GM23338 (cell line): ENCODE measurements at regions not wholly inside any gene's neighbourhood (a gene's known extent, or its start where the extent isn't known, plus 50 kb on each side); places are given as distances from the start of the nearest gene placed in this dataset.

Source experiments
- ATAC-seq: fragments of 200-7000 bp; cut with Tn5 transposase; 3 replicates; pipeline ENCODE4 v1.9.1; 2020
- DNase-seq: peaks from one replicate; pipeline ENCODE4 v3.0.0-alpha.2; 2015; ENCODE audit warnings: low spot score
- H2AFZ ChIP-seq: fragments of 200-600 bp; sonication (generic); 2 replicates; pipeline ENCODE4 v1.8.0; 2016; ENCODE audit warnings: antibody characterized with exemption, mild to moderate bottlenecking, moderate library complexity
- H3F3A ChIP-seq: fragments of 200-600 bp; sonication (generic); replicated peaks from 2 replicates; pipeline ENCODE4 v1.8.0; 2017; ENCODE audit warnings: antibody characterized with exemption, mixed run types, low read depth
- H3K27ac ChIP-seq: fragments of 200-600 bp; sonication (generic); 2 replicates; pipeline ENCODE4 v1.6.1; 2016; ENCODE audit warnings: low read depth
- H3K27me3 ChIP-seq: fragments of 200-600 bp; sonication (generic); 2 replicates; pipeline ENCODE4 v1.8.0; 2016; ENCODE audit warnings: mild to moderate bottlenecking, mixed run types, moderate library complexity; ENCODE audit not compliant: insufficient read depth
- H3K36me3 ChIP-seq: fragments of 200-600 bp; sonication (generic); 2 replicates; pipeline ENCODE4 v1.8.0; 2016; ENCODE audit warnings: mild to moderate bottlenecking; ENCODE audit not compliant: insufficient read depth
- H3K4me1 ChIP-seq: fragments of 200-600 bp; sonication (generic); 2 replicates; pipeline ENCODE4 v1.8.0; 2016; ENCODE audit warnings: mild to moderate bottlenecking, moderate library complexity; ENCODE audit not compliant: insufficient read depth
- H3K4me2 ChIP-seq: fragments of 200-600 bp; sonication (generic); 2 replicates; pipeline ENCODE4 v1.7.1; 2017; ENCODE audit warnings: mixed run types
- H3K4me3 ChIP-seq: fragments of 200-600 bp; sonication (generic); 2 replicates; pipeline ENCODE4 v1.6.1; 2016; ENCODE audit warnings: mixed run types
- H3K79me2 ChIP-seq: fragments of 200-600 bp; sonication (generic); replicated peaks from 2 replicates; pipeline ENCODE4 v1.8.0; 2017; ENCODE audit warnings: mild to moderate bottlenecking; ENCODE audit not compliant: insufficient read depth
- H3K9me2 ChIP-seq: fragments of 200-600 bp; sonication (generic); 2 replicates; pipeline ENCODE4 v1.8.0; 2017; ENCODE audit not compliant: insufficient read depth
- H4K20me1 ChIP-seq: fragments of 200-600 bp; sonication (generic); replicated peaks from 2 replicates; pipeline ENCODE4 v1.8.0; 2017; ENCODE audit warnings: mild to moderate bottlenecking; ENCODE audit not compliant: insufficient read depth
- H3K27ac Mint-ChIP-seq: 2 replicates; pipeline ENCODE4 v1.8.0; 2020; ENCODE audit warnings: inconsistent platforms, mild to moderate bottlenecking, moderate library complexity, mixed read lengths
- H3K27me3 Mint-ChIP-seq: 3 replicates; pipeline ENCODE4 v1.8.0; 2022; ENCODE audit warnings: low read depth, mild to moderate bottlenecking, moderate library complexity, mixed read lengths, inconsistent platforms; ENCODE audit not compliant: insufficient read depth, poor library complexity
- H3K36me3 Mint-ChIP-seq: 3 replicates; pipeline ENCODE4 v1.8.0; 2021; ENCODE audit warnings: low read depth, mild to moderate bottlenecking, inconsistent platforms, moderate library complexity, mixed read lengths
- H3K4me1 Mint-ChIP-seq: 3 replicates; pipeline ENCODE4 v1.8.0; 2020; ENCODE audit warnings: mild to moderate bottlenecking, inconsistent platforms, mixed read lengths
- H3K4me3 Mint-ChIP-seq: 3 replicates; pipeline ENCODE4 v1.8.0; 2021; ENCODE audit warnings: moderate library complexity, mild to moderate bottlenecking, inconsistent platforms, mixed read lengths
- H3K9me3 Mint-ChIP-seq: 3 replicates; pipeline ENCODE4 v1.8.0; 2020; ENCODE audit warnings: moderate library complexity, mild to moderate bottlenecking, inconsistent platforms, mixed read lengths
- CREB1 ChIP-seq: fragments of 250-450 bp; sonication (Bioruptor Pico); IDR thresholded peaks from 2 replicates; pipeline ENCODE4 v1.5.0; 2020; ENCODE audit warnings: low read depth, mild to moderate bottlenecking, moderate library complexity
- CTCF ChIP-seq, 2 experiments: fragments of 200-600 bp in 1 of 2; sonication (generic) in 1 of 2; conservative IDR thresholded peaks; 2 replicates each; pipeline versions ENCODE4 v1.5.1 to v1.6.1; 2016 to 2017; ENCODE audit warnings: antibody characterized with exemption in 2 of 2, low read depth in 2 of 2, mild to moderate bottlenecking in 2 of 2, moderate library complexity in 1 of 2
- ETS1 ChIP-seq: IDR thresholded peaks from 2 replicates; pipeline ENCODE4 v1.6.1; 2016; ENCODE audit warnings: antibody characterized with exemption
- EZH2 ChIP-seq: fragments of 200-600 bp; sonication (generic); IDR thresholded peaks from one replicate; pipeline ENCODE4 v1.8.0; 2017; ENCODE audit warnings: antibody characterized with exemption, mild to moderate bottlenecking, low read depth; ENCODE audit not compliant: unreplicated experiment
- EZH2phosphoT487 ChIP-seq: fragments of 200-600 bp; sonication (generic); IDR thresholded peaks from one replicate; pipeline ENCODE4 v1.8.1; 2018; ENCODE audit warnings: antibody characterized with exemption; ENCODE audit not compliant: unreplicated experiment
- JUNB ChIP-seq: IDR thresholded peaks from one replicate; pipeline ENCODE4 v1.6.1; 2016; ENCODE audit warnings: antibody characterized with exemption; ENCODE audit not compliant: unreplicated experiment
- NANOG ChIP-seq: IDR thresholded peaks from 2 replicates; pipeline ENCODE4 v1.6.1; 2016; ENCODE audit warnings: antibody characterized with exemption, borderline replicate concordance
- POLR2AphosphoS5 ChIP-seq: IDR thresholded peaks from 2 replicates; pipeline ENCODE4 v1.6.1; 2016; ENCODE audit warnings: antibody characterized with exemption, low read depth
- STAT1 ChIP-seq: IDR thresholded peaks from one replicate; pipeline ENCODE4 v1.6.1; 2016; ENCODE audit warnings: antibody characterized with exemption; ENCODE audit not compliant: unreplicated experiment
- ZNF114 ChIP-seq: fragments of 250-450 bp; sonication (Bioruptor Pico); IDR thresholded peaks from 2 replicates; pipeline ENCODE4 v1.5.0; 2020; ENCODE audit warnings: mild to moderate bottlenecking, moderate library complexity
- ZNF331 ChIP-seq: fragments of 250-450 bp; sonication (Bioruptor Pico); IDR thresholded peaks from 2 replicates; pipeline ENCODE4 v1.5.0; 2020; ENCODE audit warnings: low read depth, mild to moderate bottlenecking, moderate library complexity
- ZNF462 ChIP-seq: fragments of 250-450 bp; sonication (Bioruptor Pico); IDR thresholded peaks from 2 replicates; pipeline ENCODE4 v1.5.0; 2020; ENCODE audit warnings: mild to moderate bottlenecking, moderate library complexity
- TF ChIP-seq, protein P1 (sequence below): IDR thresholded peaks from one replicate; pipeline ENCODE4 v1.6.1; 2018; ENCODE audit warnings: antibody characterized with exemption; ENCODE audit not compliant: unreplicated experiment

- no peaks in the 10 kb centered on the region for H3K27me3 ChIP-seq
- no peaks in the 10 kb centered on the region for H3K4me1 ChIP-seq
Observed at GRCh38 chr1:82520611-82521010, 719.9 kb downstream of the ADGRL2 start.

More at GRCh38 chr1:82520611-82521010, 719.9 kb downstream of the ADGRL2 start:
- Mint-ChIP-seq H3K36me3 (no peaks in the 10 kb centered on the region), H3K27ac (no peak overlapping the region), H3K27me3 (peaks cover 2% of the 10 kb centered on the region), H3K9me3 (no peaks in the 10 kb centered on the region), H3K4me3 (no peak overlapping the region), H3K4me1 (0 out of 3 replicates have a peak, but pooled peaks cover 2% of the 10 kb centered on the region)
- Histone ChIP-seq H3K36me3 (no peaks in the 10 kb centered on the region), H3K4me2 (no peak overlapping the region), H3K79me2 (no peaks in the 10 kb centered on the region), H4K20me1 (no peaks in the 10 kb centered on the region), H2AFZ (no peak overlapping the region), H3K27ac (no peak overlapping the region), H3K9me2 (no peaks in the 10 kb centered on the region), H3K4me3 (no peak overlapping the region), H3F3A (no peaks in the 10 kb centered on the region)
- DNase-seq (no peak), ATAC-seq (no peak)
- TF ChIP-seq CREB1 (no peak), NANOG (no peak), ETS1 (no peak), POLR2AphosphoS5 (no peak), EZH2phosphoT487 (no peak), EZH2 (no peak), CTCF (conservative IDR thresholded peaks at IDR 0.05; ENCODE audit: low read depth in 2 of 2) (no peak), STAT1 (no peak), JUNB (no peak), ZNF114 (no peak), ZNF331 (no peak), ZNF462 (CRISPR knock-in tag) (no peak)
- TF ChIP-seq, protein P1, sequence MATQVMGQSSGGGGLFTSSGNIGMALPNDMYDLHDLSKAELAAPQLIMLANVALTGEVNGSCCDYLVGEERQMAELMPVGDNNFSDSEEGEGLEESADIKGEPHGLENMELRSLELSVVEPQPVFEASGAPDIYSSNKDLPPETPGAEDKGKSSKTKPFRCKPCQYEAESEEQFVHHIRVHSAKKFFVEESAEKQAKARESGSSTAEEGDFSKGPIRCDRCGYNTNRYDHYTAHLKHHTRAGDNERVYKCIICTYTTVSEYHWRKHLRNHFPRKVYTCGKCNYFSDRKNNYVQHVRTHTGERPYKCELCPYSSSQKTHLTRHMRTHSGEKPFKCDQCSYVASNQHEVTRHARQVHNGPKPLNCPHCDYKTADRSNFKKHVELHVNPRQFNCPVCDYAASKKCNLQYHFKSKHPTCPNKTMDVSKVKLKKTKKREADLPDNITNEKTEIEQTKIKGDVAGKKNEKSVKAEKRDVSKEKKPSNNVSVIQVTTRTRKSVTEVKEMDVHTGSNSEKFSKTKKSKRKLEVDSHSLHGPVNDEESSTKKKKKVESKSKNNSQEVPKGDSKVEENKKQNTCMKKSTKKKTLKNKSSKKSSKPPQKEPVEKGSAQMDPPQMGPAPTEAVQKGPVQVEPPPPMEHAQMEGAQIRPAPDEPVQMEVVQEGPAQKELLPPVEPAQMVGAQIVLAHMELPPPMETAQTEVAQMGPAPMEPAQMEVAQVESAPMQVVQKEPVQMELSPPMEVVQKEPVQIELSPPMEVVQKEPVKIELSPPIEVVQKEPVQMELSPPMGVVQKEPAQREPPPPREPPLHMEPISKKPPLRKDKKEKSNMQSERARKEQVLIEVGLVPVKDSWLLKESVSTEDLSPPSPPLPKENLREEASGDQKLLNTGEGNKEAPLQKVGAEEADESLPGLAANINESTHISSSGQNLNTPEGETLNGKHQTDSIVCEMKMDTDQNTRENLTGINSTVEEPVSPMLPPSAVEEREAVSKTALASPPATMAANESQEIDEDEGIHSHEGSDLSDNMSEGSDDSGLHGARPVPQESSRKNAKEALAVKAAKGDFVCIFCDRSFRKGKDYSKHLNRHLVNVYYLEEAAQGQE = no peak
